ENCODE measurements at regions not wholly inside any gene's neighbourhood (a gene's known extent, or its start where the extent isn't known, plus 50 kb on each side); places are given as distances from the start of the nearest gene placed in this dataset.

DNA sequence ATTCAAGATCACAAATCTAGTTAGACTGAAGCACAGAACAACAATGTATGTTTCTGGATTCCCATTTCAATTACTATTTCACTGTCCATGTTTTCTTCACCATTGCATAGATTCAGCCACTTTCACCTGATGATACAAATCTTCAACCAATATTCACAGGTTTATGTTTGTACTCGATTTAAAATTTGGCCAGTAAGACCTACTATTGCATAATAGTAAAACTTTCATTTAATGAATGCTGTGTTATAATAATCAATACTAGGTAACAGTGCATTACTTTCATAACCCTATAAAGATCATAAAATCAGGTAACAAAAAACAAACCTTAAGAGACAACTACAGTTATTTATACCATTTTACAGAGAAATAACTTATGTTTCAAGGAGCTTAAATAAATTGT, 2209.1 kb downstream of the ARAP2 start:
- H3K9me3 Mint-ChIP-seq, result peaks cover 0 to 1% (median 0%) of the 10 kb centered on the region in 7 donors
- Histone ChIP-seq H3K36me3 (replicated peaks in 1 of 2; ENCODE audit: control insufficient read depth in 1 of 2, insufficient read depth in 2 of 2, low read length in 2 of 2) (no peaks in the 10 kb centered on the region), H3K4me3 (replicated peaks in 1 of 3; ENCODE audit: low read depth in 2 of 3, low read length in 3 of 3) (no peak overlapping the region), H3K9ac (ENCODE audit: insufficient read depth, low read length, poor library complexity, severe bottlenecking) (no peak overlapping the region), H3K27ac (ENCODE audit: low read depth in 1 of 2, low read length in 2 of 2) (no peak overlapping the region), H3K27me3 (ENCODE audit: control insufficient read depth in 2 of 2, insufficient read depth in 2 of 2, low read length in 2 of 2) (no peaks in the 10 kb centered on the region), H3K9me3 (replicated peaks in 1 of 2; ENCODE audit: control insufficient read depth in 1 of 2, insufficient read depth in 1 of 2, low read length in 2 of 2) (no peaks in the 10 kb centered on the region), H3K4me2 (replicated peaks; ENCODE audit: extremely low read depth, low read length, poor library complexity, severe bottlenecking) (no peak overlapping the region), H2AFZ (ENCODE audit: insufficient read depth, low read depth, low read length, poor library complexity, severe bottlenecking) (no peak overlapping the region), H4K20me1 (ENCODE audit: insufficient read depth, low read length) (no peaks in the 10 kb centered on the region), H3K79me2 (ENCODE audit: insufficient read depth, low read length) (no peaks in the 10 kb centered on the region), H3K4me1 (ENCODE audit: control insufficient read depth in 1 of 2, insufficient read depth in 2 of 2, low read length in 2 of 2) (no peaks in the 10 kb centered on the region)
- TF ChIP-seq, protein P1, sequence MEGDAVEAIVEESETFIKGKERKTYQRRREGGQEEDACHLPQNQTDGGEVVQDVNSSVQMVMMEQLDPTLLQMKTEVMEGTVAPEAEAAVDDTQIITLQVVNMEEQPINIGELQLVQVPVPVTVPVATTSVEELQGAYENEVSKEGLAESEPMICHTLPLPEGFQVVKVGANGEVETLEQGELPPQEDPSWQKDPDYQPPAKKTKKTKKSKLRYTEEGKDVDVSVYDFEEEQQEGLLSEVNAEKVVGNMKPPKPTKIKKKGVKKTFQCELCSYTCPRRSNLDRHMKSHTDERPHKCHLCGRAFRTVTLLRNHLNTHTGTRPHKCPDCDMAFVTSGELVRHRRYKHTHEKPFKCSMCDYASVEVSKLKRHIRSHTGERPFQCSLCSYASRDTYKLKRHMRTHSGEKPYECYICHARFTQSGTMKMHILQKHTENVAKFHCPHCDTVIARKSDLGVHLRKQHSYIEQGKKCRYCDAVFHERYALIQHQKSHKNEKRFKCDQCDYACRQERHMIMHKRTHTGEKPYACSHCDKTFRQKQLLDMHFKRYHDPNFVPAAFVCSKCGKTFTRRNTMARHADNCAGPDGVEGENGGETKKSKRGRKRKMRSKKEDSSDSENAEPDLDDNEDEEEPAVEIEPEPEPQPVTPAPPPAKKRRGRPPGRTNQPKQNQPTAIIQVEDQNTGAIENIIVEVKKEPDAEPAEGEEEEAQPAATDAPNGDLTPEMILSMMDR (IDR thresholded peaks at IDR 0.05), result no peak
- no peaks in the 10 kb centered on the region for H3K36me3 Mint-ChIP-seq
- intact Hi-C loops (cut with micrococcal nuclease), result no loop called here
- DNase-seq, result no peak
- H3K4me1 Mint-ChIP-seq, result no peaks in the 10 kb centered on the region
- no peak overlapping the region for H3K4me3 Mint-ChIP-seq
- no peaks in the 10 kb centered on the region for H3K27me3 Mint-ChIP-seq (ENCODE audit: low read depth in 3 of 3)
- no peak overlapping the region for H3K27ac Mint-ChIP-seq
- WGBS (ENCODE audit: insufficient coverage), result no CpG with 5 or more reads among the region's 1 CpG

DNA sequence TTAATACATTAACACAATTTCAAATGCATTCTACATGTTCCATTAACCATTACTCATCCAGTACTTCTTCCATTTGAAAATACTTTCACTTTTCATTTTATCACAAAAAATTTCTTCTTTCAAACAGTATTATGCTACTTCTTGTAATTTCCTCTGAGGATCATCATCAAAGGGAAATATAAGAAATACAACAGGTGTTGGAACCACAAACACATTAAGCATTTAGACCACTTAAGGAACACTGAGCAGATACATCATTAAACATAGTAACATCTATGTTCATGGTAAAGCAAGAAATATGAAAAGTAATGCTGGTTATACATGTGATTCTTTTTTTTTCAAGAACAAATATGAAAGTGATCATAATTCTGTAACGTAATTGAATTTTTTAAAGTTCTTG, 2207.0 kb downstream of the ARAP2 start:
- Mint-ChIP-seq H3K4me3 (no peak overlapping the region), H3K27me3 (ENCODE audit: low read depth in 3 of 3) (no peaks in the 10 kb centered on the region), H3K4me1 (no peaks in the 10 kb centered on the region), H3K9me3 (peaks cover 0 to 2% (median 0%) of the 10 kb centered on the region in 7 donors), H3K27ac (no peak overlapping the region), H3K36me3 (no peaks in the 10 kb centered on the region)
- H3K4me3 ChIP-seq (replicated peaks in 1 of 3; ENCODE audit: low read depth in 2 of 3, low read length in 3 of 3), result no peak overlapping the region
- intact Hi-C loops (cut with micrococcal nuclease), result no loop called here
- no peak for DNase-seq
- no CpG with 5 or more reads among the region's 1 CpG for WGBS (ENCODE audit: insufficient coverage)
- no peak overlapping the region for H3K27ac ChIP-seq (ENCODE audit: low read depth in 1 of 2, low read length in 2 of 2)
- no peaks in the 10 kb centered on the region for H3K36me3 ChIP-seq (replicated peaks in 1 of 2; ENCODE audit: control insufficient read depth in 1 of 2, insufficient read depth in 2 of 2, low read length in 2 of 2)
- no peak overlapping the region for H2AFZ ChIP-seq (ENCODE audit: insufficient read depth, low read depth, low read length, poor library complexity, severe bottlenecking)
- H3K9ac ChIP-seq (ENCODE audit: insufficient read depth, low read length, poor library complexity, severe bottlenecking), result no peak overlapping the region
- no peaks in the 10 kb centered on the region for H3K27me3 ChIP-seq (ENCODE audit: control insufficient read depth in 2 of 2, insufficient read depth in 2 of 2, low read length in 2 of 2)
- no peaks in the 10 kb centered on the region for H3K9me3 ChIP-seq (replicated peaks in 1 of 2; ENCODE audit: control insufficient read depth in 1 of 2, insufficient read depth in 1 of 2, low read length in 2 of 2)
- H3K79me2 ChIP-seq (ENCODE audit: insufficient read depth, low read length), result no peaks in the 10 kb centered on the region
- H4K20me1 ChIP-seq (ENCODE audit: insufficient read depth, low read length), result no peaks in the 10 kb centered on the region
- TF ChIP-seq, protein P1 (IDR thresholded peaks at IDR 0.05), result no peak
- no peaks in the 10 kb centered on the region for H3K4me1 ChIP-seq (ENCODE audit: control insufficient read depth in 1 of 2, insufficient read depth in 2 of 2, low read length in 2 of 2)
- no peak overlapping the region for H3K4me2 ChIP-seq (replicated peaks; ENCODE audit: extremely low read depth, low read length, poor library complexity, severe bottlenecking)
